ENCODE measurements at regions not wholly inside any gene's neighbourhood (a gene's known extent, or its start where the extent isn't known, plus 50 kb on each side); places are given as distances from the start of the nearest gene placed in this dataset.
"Not testable (repeated sequence)": the region's sequence is repeated elsewhere in the genome, so short reads cannot be mapped to it uniquely, and the experiment has no call there.

- no peak for DNase-seq
Observed at GRCh38 chr5:87732875-87733768, 320.4 kb upstream of the CCNH start.

GRCh38 chr5:87729781-87730180, 317.1 kb upstream of the CCNH start:
- DNase-seq: no peak

GRCh38 chr5:87722286-87722685, 309.6 kb upstream of the CCNH start:
- no peak for DNase-seq

- DNase-seq: not testable (repeated sequence)
Observed at GRCh38 chr5:87718224-87718925, 305.6 kb upstream of the CCNH start.

DNA sequence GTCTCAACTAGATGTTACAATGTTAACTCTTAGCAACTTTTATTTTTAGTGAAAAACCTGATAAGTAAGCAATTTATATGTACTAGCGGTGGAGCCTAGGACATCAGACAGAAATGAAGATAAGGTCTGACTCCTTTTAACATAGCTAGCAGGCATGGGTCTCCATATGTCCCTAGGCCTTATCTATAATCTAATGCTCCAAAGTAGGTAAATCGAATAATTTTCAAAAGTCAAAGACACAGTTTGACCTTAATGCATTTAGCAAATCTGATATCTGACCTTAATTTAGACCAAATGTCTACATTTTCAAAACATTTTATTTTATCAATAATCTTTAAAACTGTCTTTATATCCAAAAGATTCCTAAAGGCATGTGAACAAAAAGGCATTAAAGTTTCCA, 305.0 kb upstream of the CCNH start:
- DNase-seq: no peak

- DNase-seq: no peak
Observed at GRCh38 chr5:87705876-87706275, 293.1 kb upstream of the CCNH start.

DNA sequence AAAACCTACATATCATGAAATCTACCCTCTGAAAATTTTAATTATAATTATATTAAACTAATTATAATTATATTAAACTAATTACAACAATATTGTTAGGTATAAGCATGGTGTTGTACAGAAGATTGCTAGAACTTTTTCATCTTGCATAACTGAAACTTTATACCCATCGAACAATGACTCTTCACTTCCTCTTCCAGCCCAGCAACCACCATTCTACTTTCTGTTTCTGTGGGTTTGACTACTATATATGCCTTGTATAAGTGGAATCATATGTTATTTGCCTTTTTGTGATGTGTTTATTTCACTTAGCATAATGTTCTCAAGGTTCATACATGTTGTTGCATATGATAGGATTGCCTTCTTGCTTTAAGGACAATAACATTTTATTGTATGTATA, 274.2 kb upstream of the CCNH start:
- DNase-seq: no peak

DNA sequence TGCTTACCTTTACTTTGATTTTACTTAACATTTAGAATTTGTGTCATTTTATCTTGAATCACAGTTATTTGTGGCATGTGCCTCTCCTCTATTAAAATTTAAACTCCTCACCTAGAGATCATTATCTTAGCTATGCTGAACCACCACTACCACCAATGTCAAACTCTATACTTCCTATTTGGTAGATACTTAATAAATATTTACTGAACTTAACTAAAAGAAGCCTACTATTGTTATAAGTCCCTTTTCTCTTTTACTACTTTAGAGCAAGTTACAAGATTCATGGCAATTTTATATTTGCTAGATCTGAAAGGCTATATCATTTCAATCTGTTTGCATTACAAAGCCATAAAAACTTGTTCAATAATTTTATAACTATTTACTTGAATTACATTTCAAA, 273.3 kb upstream of the CCNH start:
- no peak for DNase-seq

GRCh38 chr5:87674235-87674634, 261.5 kb upstream of the CCNH start:
- no peak for DNase-seq

- DNase-seq: no peak
Observed at GRCh38 chr5:87671146-87671545, 258.4 kb upstream of the CCNH start.

- no peak for DNase-seq
Observed at GRCh38 chr5:87665166-87665565, 252.4 kb upstream of the CCNH start.

DNA sequence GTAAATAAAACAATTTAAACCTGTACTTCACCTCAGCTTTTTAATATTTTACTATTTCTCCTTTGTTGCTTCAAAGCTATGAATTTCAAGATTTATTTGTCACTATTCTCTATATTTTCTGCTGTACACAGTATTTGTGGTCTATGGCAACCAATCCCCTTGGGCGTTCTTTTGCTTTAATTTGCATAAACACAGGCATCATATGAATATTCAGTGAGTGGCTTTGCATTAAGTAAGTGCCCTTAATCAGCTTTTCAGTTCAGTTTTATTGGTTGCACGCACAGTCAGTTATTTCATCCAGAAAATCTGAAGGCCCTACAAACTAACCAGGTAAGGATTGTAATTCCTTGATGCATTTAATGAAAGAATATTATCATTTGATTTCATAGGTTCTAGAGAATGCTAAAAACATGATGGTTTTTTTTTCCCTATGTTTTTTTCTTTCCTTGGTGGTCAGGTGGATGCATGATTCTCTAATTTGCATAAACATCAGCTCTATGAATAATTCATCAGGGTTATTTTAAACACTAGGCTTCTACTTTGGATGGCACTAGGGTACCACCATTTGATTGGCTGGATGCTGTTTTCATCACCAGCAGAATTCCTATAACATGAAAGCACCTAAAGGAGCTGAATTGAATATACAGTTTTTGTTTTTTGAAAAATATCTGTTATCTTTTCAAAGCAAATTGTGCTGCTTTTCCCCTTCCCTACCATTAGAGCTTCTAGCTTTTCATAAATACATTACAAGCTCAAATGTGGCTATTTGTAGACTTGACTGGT, 249.2 kb upstream of the CCNH start:
- DNase-seq: no peak

DNA sequence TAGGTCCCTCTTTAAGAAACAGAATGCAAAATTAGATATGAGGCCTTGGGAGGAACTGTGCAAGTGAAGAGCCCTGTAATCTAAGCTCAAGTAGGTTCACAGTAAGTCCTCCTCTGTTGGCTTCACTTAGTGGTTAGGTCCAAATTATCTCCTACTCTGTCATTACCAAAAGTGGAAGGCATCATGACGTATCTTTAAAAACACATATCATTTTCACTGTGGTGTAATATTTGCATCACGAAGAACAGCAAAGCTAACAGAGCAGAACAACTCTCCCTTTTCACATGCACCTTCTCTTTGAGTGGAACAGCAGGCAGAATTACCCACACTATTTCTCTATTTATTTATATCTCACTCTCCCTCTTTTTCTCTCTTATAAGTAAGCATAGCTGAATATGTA, 240.5 kb upstream of the CCNH start:
- DNase-seq: no peak

GRCh38 chr5:87650284-87650683, 237.6 kb upstream of the CCNH start:
- DNase-seq: no peak

DNA sequence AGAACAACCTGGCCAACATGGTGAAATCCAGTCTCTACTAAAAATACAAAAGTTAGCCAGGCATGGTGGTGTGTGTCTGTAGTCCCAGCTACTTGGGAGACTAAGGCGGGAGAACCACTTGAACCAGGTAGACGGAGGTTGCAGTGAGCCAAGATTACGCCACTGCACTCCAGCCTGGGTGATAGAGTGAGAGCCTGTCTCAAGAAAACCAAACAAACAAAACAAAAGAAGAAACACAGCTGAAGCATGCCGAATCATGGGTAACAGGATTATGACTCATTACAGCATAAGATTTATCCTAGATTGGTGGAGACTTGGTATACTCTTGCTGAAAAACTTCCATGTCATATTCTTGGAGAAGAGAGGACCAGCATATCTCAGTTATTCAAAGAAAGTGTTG, 236.7 kb upstream of the CCNH start:
- no peak for DNase-seq

DNA sequence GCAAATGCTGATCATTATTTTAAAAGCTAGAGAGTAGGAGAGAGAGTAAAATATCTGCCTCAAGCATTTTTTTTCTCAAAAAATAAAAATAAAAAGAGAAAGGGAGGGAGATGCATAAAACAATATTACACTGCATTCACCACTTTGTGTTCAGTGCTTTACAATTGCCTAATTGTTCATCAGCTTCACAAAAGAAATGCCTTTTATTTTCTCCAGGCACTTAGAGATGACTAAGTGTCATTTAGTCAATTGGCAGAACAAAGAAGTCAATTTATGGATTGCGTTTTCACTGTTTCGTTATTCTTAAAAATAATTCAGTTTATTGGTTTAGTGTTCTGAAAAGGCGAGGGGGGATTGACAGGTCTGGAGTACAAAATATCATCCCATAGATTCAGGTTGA, 232.5 kb upstream of the CCNH start:
- DNase-seq: no peak

DNA sequence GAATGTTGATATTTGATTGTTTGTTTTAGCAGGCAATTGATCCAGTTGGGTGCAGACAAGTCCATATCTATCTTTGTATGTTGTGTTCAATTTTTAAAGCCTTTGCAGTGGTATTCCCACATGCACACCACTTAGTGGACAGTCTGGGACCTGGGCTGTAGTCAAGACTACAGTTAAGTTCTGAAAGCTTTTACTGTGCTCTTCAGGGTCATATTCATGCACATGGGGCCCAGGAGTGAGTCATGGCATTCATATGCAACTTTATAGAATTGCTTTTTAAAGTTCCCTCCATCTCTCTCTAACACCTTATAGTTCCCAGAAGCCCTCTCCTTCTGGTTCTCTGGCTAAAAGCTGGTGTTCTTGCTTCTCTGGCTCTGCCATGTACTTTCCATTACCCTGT, 228.2 kb upstream of the CCNH start:
- no peak for DNase-seq

GRCh38 chr5:87627363-87627762, 214.6 kb upstream of the CCNH start:
- no peak for DNase-seq

DNA sequence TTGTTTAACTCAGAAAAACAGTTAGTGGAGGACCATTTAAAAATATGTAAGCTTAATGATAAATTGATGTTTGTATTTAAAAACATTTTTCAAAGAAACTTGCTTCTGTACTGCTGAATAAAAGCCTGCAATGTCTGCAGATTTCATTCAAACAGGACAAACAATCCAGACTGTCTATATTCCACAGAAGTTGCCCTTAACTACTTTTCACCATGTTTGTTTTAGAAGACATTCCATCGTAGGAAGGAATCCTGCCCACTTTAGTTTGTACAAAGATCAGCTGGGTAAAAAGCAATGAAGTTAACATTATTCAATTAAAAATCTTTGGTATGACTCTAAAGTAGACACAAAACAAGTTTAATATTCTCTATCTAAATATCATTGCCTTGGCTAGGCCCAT, 195.7 kb upstream of the CCNH start:
- no peak for DNase-seq

GRCh38 chr5:87605663-87606062, 192.9 kb upstream of the CCNH start:
- no peak for DNase-seq

GRCh38 chr5:87599778-87600177, 187.0 kb upstream of the CCNH start:
- DNase-seq: no peak

GRCh38 chr5:87598460-87598859, 185.7 kb upstream of the CCNH start:
- no peak for DNase-seq

- DNase-seq: no peak
Observed at GRCh38 chr5:87594566-87594965, 181.8 kb upstream of the CCNH start.

GRCh38 chr5:87589587-87589986, 176.9 kb upstream of the CCNH start:
- no peak for DNase-seq

All from CD4-positive, alpha-beta T cell treated with Interleukin-17A for 4 hours (primary cell).